Mucosa of descending colon (tissue), 3 donors: ENCODE measurements at regions not wholly inside any gene's neighbourhood (a gene's known extent, or its start where the extent isn't known, plus 50 kb on each side); places are given as distances from the start of the nearest gene placed in this dataset.

Experiments used
- ATAC-seq: fragments of 200-7000 bp; cut with Tn5 transposase; one replicate; pipeline ENCODE4 v1.9.1; 2020; ENCODE audit warnings: mild to moderate bottlenecking, moderate library complexity
- DNase-seq, 3 donors: peaks; one replicate each; pipeline ENCODE4 v3.0.0-alpha.2; 2020
- H3K36me3 ChIP-seq: fragments of 200-600 bp; one replicate; pipeline ENCODE4 v1.8.0; 2021; ENCODE audit warnings: low read depth, mild to moderate bottlenecking
- H3K4me1 ChIP-seq: fragments of 200-600 bp; one replicate; pipeline ENCODE4 v1.8.0; 2021; ENCODE audit warnings: low read depth, mild to moderate bottlenecking
- H3K4me3 ChIP-seq: fragments of 200-600 bp; one replicate; pipeline ENCODE4 v1.8.0; 2021; ENCODE audit warnings: mild to moderate bottlenecking
- H3K9me3 ChIP-seq: fragments of 200-600 bp; one replicate; pipeline ENCODE4 v1.8.0; 2021; ENCODE audit warnings: mild to moderate bottlenecking
- CTCF ChIP-seq: fragments of 200-600 bp; IDR thresholded peaks from one replicate; pipeline ENCODE4 v1.8.0; 2022; ENCODE audit warnings: antibody characterized with exemption, mild to moderate bottlenecking
- intact Hi-C, 2 donors: fragments of 100-400 bp; cut with DNase I in 1 of 2; cut with micrococcal nuclease in 1 of 2; formaldehyde crosslinking; loops; one replicate each; pipeline versions ENCODE4 v1.11.0 to v1.11.1; 2022; cut with DNase I, micrococcal nuclease
- donor health status: DM: no; HTN: no; CAD: no; lungs with moderate emphysema.
- donor health status: DM: no; HTN: no; CAD: no.
- donor health status: DM: no; HTN: yes; CAD: no.

GRCh38 chr3:26550413-26550812 is 72.2 kb upstream of the LRRC3B start:
- ATAC-seq (no peak), DNase-seq (no peak)
- no peak overlapping the region for H3K4me3 ChIP-seq
- intact Hi-C loops, result no loop called here
- no peaks in the 10 kb centered on the region for H3K4me1 ChIP-seq
- TF ChIP-seq CTCF, result no peak
- peaks cover 15% of the 10 kb centered on the region for H3K9me3 ChIP-seq
- no peaks in the 10 kb centered on the region for H3K36me3 ChIP-seq

- no peak for ATAC-seq
- intact Hi-C loops, result no loop called here
These were observed 65.9 kb upstream of the LRRC3B start for GRCh38 chr3:26556637-26557036.

GRCh38 chr3:26558257-26558656 is 64.3 kb upstream of the LRRC3B start:
- H3K36me3 ChIP-seq, result no peaks in the 10 kb centered on the region
- intact Hi-C loops, result no loop called here
- peaks cover under 1% of the 10 kb centered on the region for H3K9me3 ChIP-seq
- ATAC-seq, result no peak
- DNase-seq, result no peak
- TF ChIP-seq CTCF, result no peak
- no peak overlapping the region for H3K4me3 ChIP-seq
- no peaks in the 10 kb centered on the region for H3K4me1 ChIP-seq

More at GRCh38 chr3:26556637-26557036, 65.9 kb upstream of the LRRC3B start:
- Histone ChIP-seq H3K4me3 (no peak overlapping the region), H3K4me1 (no peaks in the 10 kb centered on the region), H3K36me3 (no peaks in the 10 kb centered on the region), H3K9me3 (peaks cover 6% of the 10 kb centered on the region)
- DNase-seq, result no peak
- no peak for TF ChIP-seq CTCF

- H3K36me3 ChIP-seq, result no peaks in the 10 kb centered on the region
- intact Hi-C loops, result no loop called here
- no peak for TF ChIP-seq CTCF
- H3K4me1 ChIP-seq, result no peaks in the 10 kb centered on the region
- no peak for DNase-seq
- no peak overlapping the region for H3K4me3 ChIP-seq
- no peak for ATAC-seq
- H3K9me3 ChIP-seq, result no peaks in the 10 kb centered on the region
These were observed 63.3 kb upstream of the LRRC3B start for GRCh38 chr3:26559227-26559626.

GRCh38 chr3:26560081-26560480 is 62.5 kb upstream of the LRRC3B start:
- DNase-seq, result no peak
- intact Hi-C loops, result no loop called here
- TF ChIP-seq CTCF, result no peak

GRCh38 chr3:26562021-26562768 is 60.4 kb upstream of the LRRC3B start:
- Histone ChIP-seq H3K36me3 (no peaks in the 10 kb centered on the region), H3K4me3 (no peak overlapping the region), H3K9me3 (peaks cover 6% of the 10 kb centered on the region), H3K4me1 (no peaks in the 10 kb centered on the region)
- no peak for ATAC-seq
- no peak for TF ChIP-seq CTCF
- intact Hi-C loops, result no loop called here
- DNase-seq, result no peak

More at GRCh38 chr3:26560081-26560480, 62.5 kb upstream of the LRRC3B start:
- no peaks in the 10 kb centered on the region for H3K4me1 ChIP-seq
- no peaks in the 10 kb centered on the region for H3K36me3 ChIP-seq
- no peaks in the 10 kb centered on the region for H3K9me3 ChIP-seq
- no peak overlapping the region for H3K4me3 ChIP-seq
- ATAC-seq, result no peak
